Stimulated activated CD4-positive, alpha-beta T cell treated with anti-CD3 and anti-CD28 coated beads, Interleukin-4, amount 100 ng/mL, for 1 hour (primary cell): ENCODE measurements at regions not wholly inside any gene's neighbourhood (a gene's known extent, or its start where the extent isn't known, plus 50 kb on each side); places are given as distances from the start of the nearest gene placed in this dataset.

Experiments
- DNase-seq: peaks from one replicate; pipeline ENCODE4 v3.0.0-alpha.2; 2020

DNA sequence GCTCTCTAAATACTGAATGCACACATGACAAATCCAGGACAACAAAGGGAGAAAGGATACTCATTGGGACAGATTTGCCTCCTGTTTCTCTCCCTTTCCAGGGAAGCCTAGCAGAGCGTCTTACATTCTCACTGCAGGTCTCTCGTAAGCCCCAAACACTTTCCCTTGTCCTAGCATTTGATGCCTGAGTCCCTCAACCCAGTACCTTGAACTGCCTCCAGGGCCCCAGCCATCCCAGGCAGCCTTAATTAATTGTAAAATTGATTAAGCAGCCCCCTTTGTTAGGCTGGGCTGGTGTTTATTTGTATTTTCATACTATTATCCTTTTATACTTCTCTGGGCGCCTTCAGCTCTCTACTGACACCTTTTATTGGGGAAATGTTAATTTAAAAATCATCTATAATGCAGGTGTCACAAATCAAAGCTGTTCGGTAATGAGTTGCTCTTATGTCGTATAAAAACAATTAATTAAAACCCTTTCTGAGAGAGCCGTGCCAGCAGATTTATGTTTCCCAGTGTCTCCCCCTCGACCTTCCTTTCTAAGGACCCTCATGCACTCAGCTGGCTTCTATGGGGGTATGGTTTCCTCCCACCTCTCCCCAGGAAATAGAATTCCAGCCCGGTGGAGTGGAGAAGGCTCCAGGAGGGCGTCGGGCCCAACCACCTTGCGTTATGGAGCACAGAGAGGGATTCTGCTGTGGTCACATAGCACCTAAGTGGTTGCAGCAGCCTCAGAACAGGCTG, 243.8 kb downstream of the RPS24 start:
- no peak for DNase-seq

DNA sequence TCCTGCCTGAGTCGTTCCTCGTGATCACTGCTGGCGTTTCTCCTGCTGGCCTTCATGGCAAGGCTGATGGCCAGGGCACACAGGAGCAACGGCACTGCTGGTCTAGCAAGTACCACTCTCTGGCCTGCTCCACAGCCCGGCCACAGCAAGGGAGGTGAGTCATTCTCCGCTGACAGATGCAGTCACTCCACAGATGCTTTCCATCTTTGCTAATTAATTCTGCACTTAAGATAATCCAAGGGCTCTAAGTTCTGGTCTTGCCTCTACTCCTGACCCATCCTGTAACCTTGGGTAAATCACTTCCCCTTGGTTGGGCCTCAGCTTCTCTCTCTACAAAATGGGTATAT, 244.4 kb downstream of the RPS24 start:
- DNase-seq: no peak

DNA sequence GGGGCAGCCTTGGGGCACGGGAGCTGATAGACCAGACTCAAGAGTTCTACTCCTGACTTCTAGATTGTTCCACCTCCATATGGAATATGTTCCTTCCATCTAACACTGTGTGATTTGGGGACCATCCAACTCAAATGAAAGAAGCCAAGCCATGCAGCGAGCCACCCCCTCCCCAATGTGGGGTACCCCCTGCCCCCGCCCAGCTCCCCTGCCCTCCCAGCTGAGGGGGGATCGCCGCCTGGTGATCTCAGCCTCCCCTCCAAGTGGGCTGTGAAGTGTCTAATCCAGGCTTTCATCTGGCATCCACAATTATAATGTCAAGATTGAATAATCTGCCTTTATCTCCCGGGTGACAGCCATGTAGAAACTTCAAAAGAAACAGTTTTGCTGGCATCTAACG, 246.1 kb downstream of the RPS24 start:
- DNase-seq: no peak

DNA sequence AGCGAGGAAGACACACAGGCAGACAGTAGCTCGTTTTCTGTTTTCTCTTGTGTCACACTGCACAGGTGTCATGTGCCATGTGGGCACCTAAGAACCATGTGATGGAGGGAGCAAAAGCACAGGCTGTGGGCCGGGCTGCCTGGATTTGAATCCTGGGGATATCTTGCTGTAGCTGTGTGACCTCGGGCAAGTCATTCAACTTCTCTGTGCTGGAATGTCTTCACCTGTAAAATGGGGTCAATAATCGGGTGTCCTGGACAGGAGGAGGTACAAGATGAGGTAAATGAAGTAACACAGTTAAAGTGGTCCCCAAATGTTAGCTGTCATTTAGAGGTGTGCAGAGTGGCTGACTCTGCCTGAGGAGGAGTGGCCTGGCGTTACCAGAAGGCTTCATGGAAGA, 246.9 kb downstream of the RPS24 start:
- DNase-seq: no peak

DNA sequence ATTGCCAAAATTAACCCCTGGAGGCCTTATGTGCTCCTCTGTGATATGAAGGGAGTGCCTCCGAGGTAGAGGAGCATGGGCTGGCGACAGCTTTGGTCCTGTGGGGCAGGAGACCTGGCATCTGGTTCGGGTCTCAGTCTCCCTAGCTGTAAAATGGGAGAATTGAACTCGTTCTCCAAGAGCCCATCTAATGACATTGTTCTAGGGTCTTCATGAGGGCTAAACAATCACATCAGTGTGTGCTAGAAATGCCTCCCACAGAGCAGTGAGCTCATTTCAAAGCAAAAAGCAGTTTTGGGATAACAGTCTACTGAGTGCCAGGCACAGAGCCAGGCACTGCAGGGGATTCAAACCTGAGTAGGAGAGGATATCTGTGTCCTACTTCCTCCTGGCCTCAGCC, 248.0 kb downstream of the RPS24 start:
- DNase-seq: no peak

DNA sequence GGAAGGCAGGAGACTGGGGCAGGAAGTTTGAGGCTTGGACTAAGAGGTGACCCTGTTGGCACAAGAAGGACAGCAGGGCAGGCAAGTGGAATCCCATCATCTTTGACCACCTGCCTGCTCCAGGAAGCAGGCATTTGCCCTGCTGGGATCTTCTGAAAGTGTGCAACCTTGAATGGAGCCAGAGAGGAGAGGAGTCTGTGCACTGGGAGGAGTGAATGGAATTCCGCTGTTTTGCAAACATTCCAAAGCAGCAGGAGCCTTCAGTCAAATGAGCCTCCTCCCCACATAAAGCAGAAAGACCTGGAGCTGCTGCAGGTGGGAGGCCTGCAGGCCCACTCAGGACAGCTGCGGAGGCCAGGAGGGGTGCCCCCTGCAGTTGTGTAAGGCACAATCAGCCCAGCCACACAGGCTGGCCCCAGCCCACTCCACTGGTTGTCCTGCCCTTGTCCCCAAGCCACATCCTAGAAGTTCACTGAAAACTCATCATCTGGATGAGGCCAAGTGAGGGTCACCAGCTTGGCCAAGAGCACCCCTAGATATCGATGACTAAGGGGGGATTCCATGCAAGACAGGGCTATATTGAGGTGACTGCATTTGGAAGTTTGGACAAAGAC, 249.5 kb downstream of the RPS24 start:
- DNase-seq: no peak

DNA sequence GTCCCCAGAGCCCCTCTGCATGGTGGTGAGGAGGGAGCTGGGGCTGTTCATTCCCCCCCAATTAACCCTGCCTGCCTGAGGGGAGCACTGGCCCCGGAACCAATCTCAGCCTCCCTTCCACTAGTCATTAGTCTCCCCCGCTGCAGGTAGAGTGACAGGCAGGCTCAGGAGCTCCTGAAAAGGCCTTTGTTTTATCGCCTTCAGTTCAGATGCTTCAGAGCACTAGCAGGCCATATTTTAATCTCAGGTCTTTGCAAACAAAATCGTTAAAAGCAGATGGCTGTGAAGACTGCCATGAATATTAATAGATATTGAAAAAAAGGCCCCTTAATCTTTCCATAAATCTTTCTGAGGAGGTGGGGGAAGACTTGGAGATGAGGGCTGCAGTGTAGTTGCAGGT, 250.7 kb downstream of the RPS24 start:
- no peak for DNase-seq

DNA sequence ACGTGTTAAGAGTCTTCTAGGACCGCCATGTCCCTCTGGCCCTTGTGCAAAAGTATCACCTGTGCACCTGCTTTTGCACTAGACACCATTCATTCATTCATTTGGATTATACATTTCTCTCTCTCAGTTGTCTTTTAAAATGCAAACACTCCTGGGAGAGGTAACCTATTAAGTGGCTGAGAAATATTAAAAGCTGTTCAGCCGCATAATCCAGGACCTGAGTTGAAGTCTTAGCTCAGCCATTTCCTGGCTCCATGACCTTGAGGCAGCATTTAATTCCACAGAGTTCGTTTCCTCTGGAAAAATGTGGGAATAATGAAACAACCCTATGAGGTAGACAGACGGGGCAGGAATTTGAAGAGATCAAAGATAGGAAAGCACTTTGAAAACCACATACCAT, 251.6 kb downstream of the RPS24 start:
- DNase-seq: no peak

DNA sequence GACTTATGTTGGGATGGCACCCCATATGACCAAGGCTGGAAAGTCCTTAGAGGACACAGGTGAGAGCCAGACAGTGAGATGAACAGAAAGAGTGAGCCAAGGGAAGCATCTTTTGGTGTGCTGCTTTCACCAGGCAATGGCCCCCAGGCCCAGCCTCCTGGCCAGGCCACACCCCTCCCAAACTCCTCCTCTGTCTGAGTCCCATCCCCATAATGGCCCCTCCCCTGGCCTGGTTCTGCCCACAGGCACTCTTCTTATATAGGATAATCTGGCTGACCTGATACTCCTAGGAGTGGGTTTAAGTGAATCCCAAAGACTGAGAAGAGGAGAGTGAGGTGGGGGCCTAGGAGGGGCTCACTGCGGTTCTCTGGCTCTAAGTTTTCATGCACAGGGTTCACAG, 252.5 kb downstream of the RPS24 start:
- no peak for DNase-seq

DNA sequence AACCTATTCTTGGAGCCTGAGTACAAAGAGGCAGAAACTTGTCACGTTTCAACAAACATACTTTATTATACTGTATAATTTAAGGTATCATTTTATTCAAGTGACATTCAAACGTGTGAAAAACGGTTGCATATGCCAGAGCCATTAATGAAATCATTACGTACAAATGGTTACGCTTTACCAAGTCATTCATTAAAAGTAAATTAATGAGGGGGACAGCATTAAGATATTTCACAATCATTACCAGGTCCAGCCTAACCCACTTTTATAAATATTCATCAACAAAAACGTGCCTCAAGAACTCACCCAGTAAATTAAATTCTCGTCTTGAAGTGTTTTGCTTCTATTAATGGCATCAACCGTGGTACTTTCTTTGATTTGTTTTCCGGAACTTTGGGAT, 253.0 kb downstream of the RPS24 start:
- DNase-seq: no peak

DNA sequence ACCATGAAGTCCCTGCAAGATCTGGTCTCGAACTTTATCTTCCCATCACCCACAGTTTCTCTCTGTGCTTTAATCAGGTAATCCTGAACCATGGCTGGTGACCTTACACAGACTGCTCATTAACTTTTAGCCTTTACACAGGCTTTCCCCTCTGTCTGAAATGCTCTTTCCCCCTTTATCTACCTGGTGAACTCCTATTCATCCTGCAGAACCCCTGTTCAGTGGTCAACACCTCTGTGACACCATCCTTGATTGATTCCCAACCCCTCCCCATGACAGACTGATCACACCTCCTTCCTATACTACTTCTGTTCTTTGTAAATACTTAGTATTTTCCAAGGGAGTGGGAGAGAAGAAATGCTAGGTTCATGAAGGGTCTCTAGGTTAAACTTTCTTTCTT, 254.0 kb downstream of the RPS24 start:
- DNase-seq: no peak

DNA sequence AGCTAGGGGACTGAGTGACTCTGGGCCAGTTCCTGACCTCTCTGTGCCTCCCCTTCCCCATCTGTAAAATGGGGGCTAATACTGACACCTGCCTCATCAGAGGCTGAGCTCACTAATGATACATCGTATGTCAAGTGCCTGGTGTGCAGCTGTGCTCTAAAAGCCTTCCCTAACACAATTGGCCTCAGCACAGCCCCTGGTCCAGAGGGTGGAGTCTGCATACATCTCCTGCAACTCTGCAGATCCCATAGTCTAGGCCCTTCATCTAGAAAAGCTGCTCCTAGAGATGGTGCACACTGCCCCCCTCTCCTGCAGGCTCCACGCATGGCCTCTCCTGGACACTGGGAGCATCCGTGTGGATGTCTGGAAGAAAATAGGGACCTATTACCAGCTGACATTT, 255.0 kb downstream of the RPS24 start:
- no peak for DNase-seq

DNA sequence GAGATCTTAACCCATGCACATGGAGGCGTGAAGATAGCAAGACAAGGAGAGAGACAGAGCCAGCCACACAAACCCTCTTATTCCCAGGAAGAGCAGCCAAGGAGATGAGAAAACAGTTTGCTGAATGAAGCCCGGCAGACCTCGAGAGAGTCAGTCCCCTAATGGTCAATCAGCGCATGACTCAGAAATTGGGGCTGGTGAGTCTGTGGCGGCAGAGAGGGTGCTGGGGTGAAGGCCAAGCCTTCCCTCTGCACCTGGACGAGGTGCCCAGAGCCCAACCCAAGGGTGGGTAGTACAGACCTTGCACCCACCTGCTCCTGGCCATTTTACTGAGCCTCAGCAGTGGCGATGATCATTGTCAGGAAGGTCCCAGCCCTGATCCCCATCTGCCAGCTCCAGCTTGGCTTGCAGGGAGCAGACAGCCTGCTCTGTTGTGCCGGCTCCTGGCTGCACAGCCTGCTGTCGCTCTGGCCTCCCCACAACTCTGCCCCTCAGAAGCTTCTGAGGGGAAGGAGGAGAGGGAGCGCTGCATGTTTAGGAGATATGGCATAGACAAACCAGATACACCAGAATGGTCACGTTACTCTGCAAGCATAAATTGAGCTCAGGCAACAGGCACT, 256.6 kb downstream of the RPS24 start:
- no peak for DNase-seq

DNA sequence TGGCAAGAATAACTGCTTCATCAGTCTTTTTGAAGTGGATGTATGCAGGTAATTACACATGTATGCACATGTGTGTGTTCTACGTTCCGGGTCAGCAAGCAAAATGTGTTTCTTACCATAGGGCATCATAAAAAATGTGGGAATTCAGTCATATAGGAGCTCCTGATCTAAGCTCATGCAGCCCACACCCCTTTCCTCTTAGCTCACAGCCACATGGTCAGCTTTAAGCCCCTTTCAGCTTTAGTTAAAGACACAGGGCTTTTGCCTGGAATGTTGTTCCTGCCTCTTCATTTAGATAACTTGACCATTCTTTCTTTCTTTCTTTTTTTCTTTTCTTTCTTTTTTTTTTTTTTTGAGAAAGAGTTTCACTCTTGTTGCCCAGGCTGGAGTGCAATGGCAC, 258.1 kb downstream of the RPS24 start:
- DNase-seq: no peak

DNA sequence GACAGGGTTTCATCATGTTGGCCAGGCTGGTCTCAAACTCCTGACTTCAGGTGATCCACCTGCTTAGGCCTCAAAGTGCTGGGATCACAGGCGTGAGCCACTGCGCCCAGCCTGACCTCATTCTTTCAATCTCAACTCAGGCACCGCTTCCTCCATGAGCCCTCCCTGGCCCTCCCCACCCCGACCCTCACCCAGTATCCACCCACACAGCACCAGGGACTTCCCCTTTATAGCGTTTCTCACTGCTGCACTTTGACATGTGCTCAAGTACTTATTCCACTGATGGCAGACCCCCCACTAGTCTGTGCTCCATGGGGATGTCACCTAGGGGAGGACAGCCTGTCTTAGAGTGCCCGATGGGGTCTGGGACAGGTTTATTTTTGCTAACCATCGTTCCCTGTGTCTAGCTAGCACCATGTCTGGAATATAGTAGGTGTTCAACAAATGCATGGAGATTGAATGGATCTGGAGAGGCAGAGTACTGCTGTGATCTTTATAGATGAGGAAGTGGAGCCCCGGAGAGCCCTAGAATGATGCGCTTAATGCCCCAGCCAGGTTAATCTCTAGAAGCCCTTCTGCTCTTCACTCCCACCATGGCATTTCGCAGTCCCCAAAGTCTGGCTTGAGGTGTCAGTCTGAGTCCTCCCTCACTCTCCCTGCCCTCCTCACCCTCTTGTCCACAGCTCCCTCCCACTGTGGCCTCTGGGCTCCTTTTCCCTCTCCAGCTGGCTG, 258.8 kb downstream of the RPS24 start:
- no peak for DNase-seq

DNA sequence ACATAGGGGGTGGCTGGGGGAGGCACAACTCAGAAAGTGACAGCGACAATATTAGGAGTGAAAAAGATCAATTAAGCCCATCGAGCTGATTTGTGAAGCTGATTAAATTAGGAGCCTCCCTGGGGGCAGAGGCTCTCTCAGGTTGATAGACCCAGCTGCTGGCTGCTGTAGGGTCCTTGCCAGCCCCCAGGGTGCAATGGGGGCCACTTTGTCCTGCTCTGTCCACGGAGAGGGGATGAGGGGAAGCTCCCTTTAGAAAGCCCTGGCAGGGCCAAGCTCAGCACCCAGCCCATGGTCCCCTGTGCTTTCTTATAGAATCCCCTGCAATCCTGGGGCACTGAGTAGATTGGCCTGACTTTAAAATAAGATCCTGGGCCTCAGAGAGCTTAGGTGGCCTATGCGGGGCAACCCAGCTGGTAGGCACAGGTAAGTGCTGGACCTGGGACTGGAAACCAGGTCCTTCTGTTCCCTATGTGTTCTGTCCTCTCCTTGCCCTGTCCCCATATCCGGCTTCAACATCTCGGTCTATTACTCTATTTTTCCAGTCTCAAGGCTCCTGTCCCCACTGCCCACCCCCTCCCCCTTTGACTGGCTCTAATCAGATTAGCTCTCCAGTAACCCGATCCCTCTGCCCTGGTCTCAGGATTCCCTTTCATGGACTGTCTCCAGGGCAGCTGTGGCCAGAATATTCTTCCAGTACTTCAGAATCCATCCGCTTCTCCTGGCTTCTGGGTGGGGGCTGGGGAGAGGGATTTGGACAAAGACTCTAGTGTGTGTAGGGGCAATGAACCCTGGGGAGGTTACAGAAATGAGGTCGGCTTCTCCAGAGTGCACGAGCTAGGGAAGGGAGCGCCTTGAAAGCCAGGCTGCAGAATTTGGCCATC, 259.6 kb downstream of the RPS24 start:
- DNase-seq: no peak

DNA sequence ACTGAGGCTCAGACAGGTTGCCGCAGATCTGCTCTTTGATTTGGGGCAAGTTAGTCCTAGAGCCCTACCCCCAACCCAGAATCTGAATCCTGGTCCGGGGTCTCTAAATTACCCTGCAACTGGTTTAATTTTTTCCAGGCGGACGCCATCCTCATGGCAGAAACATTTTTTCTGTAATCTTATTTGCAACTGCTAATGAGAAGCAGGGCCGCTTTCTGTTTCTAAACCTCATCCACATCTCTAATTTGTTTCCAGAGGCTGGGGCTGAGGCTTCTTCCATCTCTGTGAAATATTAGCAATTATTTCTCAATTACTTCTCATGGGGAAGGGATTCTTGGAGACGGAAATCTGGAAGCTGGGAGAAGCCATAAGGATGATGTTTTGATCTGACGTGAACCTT, 261.6 kb downstream of the RPS24 start:
- no peak for DNase-seq

DNA sequence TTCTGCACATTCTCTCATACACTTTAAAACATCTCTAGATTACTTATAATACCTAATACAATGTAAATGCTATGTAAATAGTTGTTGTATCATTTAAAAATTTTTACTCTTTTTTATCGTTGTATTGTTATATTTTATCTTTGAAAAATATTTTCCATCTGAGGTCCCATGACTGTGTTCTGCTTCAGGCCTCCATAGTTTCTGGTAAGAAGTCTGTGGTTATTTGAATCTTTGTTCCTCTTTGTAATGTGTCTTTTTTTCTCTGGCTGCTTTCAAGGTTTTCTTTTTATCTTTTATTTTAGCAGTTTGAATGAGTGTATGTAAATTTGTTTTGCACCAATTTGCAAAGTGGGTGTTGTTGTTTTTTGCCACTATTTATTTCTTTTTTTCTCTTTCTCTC, 263.1 kb downstream of the RPS24 start:
- DNase-seq: no peak

DNA sequence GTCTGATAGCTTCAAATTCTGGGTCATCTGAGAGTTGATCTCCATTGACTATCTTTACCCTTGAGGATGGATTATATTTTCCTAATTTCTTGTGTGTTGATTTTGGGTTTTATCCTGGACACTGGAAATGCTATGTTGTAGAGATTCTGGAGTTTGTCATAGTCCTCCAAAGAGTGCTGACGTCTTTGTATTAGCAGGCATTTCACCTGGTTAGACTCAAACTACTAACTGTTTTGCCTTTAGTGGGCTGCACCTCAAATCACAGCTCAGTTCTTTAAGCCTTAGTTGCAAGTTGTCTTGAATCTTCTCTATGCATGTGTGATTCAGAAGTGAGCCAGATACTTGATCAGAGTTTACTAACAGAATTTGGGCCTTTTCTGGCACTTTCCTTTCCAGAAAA, 264.3 kb downstream of the RPS24 start:
- no peak for DNase-seq

DNA sequence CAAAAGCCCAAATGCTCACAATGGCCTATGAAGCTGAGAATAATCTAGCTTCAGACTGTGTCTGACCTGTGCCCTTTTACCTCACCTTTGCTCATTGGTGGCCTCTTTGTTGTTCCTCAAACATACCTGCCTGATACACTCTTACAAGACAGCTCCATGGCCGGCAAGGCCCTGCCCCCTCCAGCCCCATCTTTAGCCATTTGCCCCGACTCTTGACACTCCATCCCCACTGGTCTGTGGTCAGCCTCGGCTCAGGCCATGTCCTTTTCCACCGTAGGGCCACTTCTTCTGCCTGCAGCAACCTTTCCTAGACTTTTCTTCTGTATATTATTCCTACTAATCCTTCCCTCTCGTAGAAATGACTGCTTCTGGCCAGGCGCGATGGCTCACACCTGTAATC, 265.2 kb downstream of the RPS24 start:
- no peak for DNase-seq

DNA sequence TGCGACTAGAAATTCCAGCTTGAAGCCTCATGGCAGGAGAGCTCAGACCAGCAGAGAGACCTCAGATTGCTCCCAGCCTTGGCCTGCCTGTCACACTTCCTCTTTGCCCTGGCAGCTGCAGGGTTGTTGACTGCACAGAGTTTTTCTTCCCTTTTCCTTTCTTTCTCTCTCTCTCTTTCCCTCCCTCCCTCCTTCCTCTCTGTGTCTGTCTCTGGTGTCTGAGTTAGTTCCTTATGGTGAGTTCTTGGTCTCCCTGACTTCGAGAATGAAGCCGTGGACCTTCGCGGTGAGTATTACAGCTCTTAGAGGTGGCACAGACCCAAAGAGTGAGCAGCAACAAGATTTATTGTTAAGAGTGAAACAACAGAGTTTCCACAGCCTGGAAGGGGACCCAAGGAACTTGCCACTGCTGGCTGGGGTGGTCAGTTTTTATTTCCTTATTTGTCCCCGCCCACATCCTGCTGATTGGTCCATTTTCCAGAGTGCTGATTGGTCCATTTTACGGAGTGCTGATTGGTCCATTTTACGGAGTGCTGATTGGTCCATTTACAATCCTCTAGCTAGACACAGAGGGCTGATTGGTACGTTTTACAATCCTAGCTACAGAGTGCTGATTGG, 266.3 kb downstream of the RPS24 start:
- DNase-seq: no peak

DNA sequence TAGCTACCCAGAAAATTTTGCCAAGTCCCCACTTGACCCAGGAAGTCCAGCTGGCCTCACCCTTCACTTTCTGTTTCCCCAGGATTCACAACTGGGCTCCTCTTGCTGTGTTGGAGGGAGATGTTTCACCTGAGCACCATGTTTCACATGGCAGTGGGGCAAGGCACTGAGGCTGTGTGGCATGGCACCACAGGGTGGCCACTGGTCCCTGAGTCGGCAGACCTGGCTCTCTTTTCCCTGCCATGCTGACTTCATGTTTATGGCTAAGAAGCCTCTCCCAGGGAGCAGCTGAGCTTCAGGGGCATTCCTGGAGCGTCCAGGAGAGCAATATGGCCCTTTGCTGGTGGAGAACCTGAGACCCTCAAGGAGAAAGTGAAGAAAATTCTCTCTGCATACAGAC, 266.9 kb downstream of the RPS24 start:
- no peak for DNase-seq

DNA sequence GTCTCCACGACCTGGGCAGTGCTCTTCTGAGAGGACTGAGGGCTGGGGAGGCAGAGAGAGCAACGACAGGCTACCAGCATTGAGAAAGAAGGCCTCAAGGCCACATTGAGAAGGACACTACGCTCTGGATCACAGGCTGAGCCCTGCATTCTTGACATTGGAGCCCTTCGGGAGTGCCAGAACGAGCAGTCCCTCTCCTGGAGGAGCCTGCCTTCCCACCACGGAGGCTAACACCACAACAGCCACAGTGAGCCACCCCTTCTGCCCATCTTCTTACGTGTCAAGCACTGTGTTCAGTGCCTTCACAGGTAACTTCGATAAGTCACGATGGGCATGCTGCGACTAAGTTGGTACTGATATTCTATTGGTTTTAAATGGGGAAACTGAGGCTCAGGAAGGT, 267.8 kb downstream of the RPS24 start:
- DNase-seq: no peak
